DND-41 (cell line): ENCODE measurements at regions not wholly inside any gene's neighbourhood (a gene's known extent, or its start where the extent isn't known, plus 50 kb on each side); places are given as distances from the start of the nearest gene placed in this dataset.
A peak's percentile ranks its signal among the peaks of the same experiment; 100 is the strongest.

ENCODE experiments used
- EZH2 ChIP-seq: IDR thresholded peaks from 3 replicates; pipeline ENCODE4 v1.6.1; 2012; ENCODE audit warnings: borderline replicate concordance, low read depth, mild to moderate bottlenecking, moderate library complexity, low read length, inconsistent platforms; ENCODE audit not compliant: severe bottlenecking
- TF ChIP-seq, protein P1 (sequence below): IDR thresholded peaks from 2 replicates; pipeline ENCODE4 v1.5.1; 2012; ENCODE audit warnings: borderline replicate concordance, low read length, moderate library complexity, mild to moderate bottlenecking; ENCODE audit not compliant: poor library complexity, severe bottlenecking; ENCODE audit errors: extremely low read depth

DNA sequence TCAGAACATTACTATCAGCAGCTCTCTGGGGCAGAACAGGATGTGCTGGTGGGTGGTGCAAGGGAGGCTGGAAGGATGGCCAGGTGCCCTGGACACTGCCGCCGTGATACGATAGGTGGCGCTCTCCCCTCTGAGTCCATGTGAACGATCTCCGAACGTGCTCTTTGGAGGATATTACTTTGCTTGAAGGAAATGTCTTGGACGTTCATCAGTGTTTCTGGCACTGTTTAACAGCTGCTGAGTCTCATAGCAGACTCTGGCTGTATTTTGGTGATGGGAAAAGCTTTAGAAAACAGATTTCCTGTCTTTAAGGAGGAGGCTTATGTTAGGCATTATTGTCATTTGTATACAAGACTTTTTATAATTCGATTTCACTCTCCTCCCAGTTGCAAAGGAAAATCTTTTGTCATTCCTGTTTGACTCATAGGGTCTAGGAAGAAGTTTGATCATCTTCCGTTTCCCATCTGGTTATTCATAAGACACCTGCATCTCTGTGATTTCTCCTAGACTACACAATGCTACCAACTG, 386.2 kb upstream of the ADGRL2 start:
- no peak for TF ChIP-seq EZH2
- TF ChIP-seq, protein P1, sequence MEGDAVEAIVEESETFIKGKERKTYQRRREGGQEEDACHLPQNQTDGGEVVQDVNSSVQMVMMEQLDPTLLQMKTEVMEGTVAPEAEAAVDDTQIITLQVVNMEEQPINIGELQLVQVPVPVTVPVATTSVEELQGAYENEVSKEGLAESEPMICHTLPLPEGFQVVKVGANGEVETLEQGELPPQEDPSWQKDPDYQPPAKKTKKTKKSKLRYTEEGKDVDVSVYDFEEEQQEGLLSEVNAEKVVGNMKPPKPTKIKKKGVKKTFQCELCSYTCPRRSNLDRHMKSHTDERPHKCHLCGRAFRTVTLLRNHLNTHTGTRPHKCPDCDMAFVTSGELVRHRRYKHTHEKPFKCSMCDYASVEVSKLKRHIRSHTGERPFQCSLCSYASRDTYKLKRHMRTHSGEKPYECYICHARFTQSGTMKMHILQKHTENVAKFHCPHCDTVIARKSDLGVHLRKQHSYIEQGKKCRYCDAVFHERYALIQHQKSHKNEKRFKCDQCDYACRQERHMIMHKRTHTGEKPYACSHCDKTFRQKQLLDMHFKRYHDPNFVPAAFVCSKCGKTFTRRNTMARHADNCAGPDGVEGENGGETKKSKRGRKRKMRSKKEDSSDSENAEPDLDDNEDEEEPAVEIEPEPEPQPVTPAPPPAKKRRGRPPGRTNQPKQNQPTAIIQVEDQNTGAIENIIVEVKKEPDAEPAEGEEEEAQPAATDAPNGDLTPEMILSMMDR, result peak; percentile 35
